ENCODE measurements at regions not wholly inside any gene's neighbourhood (a gene's known extent, or its start where the extent isn't known, plus 50 kb on each side); places are given as distances from the start of the nearest gene placed in this dataset.

DNA sequence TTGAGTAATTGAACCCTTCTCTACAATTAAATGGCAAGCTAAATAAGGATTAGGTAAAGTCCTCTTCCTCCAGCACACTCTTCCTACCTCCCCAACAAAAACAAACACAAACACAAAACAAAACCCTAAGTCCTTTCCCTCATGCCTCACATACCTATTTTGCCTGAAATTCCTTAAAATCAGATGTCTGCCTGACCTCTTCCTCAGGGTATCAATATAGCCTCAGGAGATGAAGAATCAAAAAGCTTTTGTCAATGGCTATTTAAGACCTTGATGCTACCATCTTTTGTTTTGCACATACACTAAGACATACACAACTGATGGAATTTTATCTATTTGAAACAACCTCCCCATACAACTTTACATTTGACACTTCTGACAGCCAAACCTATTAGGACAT lies 75.1 kb downstream of the TUSC1 start (continued):
- TF ChIP-seq, protein P1, sequence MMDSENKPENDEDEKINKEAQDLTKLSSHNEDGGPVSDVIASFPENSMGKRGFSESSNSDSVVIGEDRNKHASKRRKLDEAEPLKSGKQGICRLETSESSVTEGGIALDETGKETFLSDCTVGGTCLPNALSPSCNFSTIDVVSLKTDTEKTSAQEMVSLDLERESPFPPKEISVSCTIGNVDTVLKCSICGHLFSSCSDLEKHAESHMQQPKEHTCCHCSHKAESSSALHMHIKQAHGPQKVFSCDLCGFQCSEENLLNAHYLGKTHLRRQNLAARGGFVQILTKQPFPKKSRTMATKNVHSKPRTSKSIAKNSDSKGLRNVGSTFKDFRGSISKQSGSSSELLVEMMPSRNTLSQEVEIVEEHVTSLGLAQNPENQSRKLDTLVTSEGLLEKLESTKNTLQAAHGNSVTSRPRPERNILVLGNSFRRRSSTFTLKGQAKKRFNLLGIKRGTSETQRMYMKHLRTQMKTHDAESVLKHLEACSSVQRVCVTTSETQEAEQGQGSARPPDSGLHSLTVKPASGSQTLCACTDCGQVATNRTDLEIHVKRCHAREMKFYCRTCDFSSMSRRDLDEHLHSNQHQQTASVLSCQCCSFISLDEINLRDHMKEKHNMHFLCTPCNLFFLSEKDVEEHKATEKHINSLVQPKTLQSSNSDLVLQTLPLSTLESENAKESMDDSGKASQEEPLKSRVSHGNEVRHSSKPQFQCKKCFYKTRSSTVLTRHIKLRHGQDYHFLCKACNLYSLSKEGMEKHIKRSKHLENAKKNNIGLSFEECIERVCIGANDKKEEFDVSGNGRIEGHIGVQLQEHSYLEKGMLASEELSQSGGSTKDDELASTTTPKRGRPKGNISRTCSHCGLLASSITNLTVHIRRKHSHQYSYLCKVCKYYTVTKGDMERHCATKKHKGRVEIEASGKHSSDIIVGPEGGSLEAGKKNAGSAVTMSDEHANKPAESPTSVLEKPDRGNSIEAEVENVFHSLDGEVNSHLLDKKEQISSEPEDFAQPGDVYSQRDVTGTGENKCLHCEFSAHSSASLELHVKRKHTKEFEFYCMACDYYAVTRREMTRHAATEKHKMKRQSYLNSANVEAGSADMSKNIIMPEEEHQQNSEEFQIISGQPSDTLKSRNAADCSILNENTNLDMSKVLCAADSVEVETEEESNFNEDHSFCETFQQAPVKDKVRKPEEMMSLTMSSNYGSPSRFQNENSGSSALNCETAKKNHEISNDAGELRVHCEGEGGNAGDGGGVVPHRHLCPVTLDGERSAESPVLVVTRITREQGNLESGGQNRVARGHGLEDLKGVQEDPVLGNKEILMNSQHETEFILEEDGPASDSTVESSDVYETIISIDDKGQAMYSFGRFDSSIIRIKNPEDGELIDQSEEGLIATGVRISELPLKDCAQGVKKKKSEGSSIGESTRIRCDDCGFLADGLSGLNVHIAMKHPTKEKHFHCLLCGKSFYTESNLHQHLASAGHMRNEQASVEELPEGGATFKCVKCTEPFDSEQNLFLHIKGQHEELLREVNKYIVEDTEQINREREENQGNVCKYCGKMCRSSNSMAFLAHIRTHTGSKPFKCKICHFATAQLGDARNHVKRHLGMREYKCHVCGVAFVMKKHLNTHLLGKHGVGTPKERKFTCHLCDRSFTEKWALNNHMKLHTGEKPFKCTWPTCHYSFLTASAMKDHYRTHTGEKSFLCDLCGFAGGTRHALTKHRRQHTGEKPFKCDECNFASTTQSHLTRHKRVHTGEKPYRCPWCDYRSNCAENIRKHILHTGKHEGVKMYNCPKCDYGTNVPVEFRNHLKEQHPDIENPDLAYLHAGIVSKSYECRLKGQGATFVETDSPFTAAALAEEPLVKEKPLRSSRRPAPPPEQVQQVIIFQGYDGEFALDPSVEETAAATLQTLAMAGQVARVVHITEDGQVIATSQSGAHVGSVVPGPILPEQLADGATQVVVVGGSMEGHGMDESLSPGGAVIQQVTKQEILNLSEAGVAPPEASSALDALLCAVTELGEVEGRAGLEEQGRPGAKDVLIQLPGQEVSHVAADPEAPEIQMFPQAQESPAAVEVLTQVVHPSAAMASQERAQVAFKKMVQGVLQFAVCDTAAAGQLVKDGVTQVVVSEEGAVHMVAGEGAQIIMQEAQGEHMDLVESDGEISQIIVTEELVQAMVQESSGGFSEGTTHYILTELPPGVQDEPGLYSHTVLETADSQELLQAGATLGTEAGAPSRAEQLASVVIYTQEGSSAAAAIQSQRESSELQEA (CRISPR knock-in tag; IDR thresholded peaks at IDR 0.05; ENCODE audit: not compliant biosample characterization), result no peak
- TF ChIP-seq NFE2 (CRISPR knock-in tag; IDR thresholded peaks at IDR 0.05) (no peak), BHLHE40 (IDR thresholded peaks at IDR 0.05; ENCODE audit: low read length) (no peak), SALL1 (CRISPR knock-in tag; IDR thresholded peaks at IDR 0.05) (no peak)

- H3K27me3 ChIP-seq (ENCODE audit: control insufficient read depth in 1 of 2, insufficient read depth in 2 of 2, low read length in 2 of 2), result no peaks in the 10 kb centered on the region
- FAIRE-seq (no peak), ATAC-seq (no peak), DNase-seq (ENCODE audit: low spot score) (no peak)
- H3K27ac ChIP-seq (ENCODE audit: extremely low read length, insufficient read depth, low read length), result no peak overlapping the region
- no peaks in the 10 kb centered on the region for H3K36me3 ChIP-seq (replicated peaks in 1 of 2; ENCODE audit: control insufficient read depth in 1 of 2, insufficient read depth in 2 of 2, low read length in 2 of 2)
- intact Hi-C loops (cut with micrococcal nuclease; ENCODE audit: unreplicated experiment), result no loop called here
- TF ChIP-seq SPEN (CRISPR knock-in tag; IDR thresholded peaks at IDR 0.05; ENCODE audit: low read depth) (no peak), RFXAP (CRISPR knock-in tag; IDR thresholded peaks at IDR 0.05; ENCODE audit: borderline replicate concordance) (no peak)
- no peak overlapping the region for H3K9ac ChIP-seq (ENCODE audit: insufficient read depth, low read depth, low read length)
- peaks cover 26% of the 10 kb centered on the region for H3K9me3 ChIP-seq (ENCODE audit: low read length)
- in situ Hi-C loops (cut with HindIII; ENCODE audit: extremely low pct_ligation_motif_present, low pct_unique_long_range_greater_than_20kb), result no loop called here
- no peak overlapping the region for H3K4me2 ChIP-seq (ENCODE audit: low read depth, low read length)
- no peak overlapping the region for H2AFZ ChIP-seq (ENCODE audit: low read length)
- H3K4me1 ChIP-seq (ENCODE audit: insufficient read depth, low read length), result no peaks in the 10 kb centered on the region
- 12% methylated on average over 6 of the region's 6 CpGs for WGBS (ENCODE audit: low lambda C conversion rate)
- ChIA-PET POLR2A (no interaction called here), CTCF (ENCODE audit: low intra/inter-chr PET ratio, low total read pairs) (no interaction called here)
- no TSS peak for BruUV-seq (replicated peaks)
- no peaks in the 10 kb centered on the region for H4K20me1 ChIP-seq (ENCODE audit: insufficient read depth, low read length)
- H3K79me2 ChIP-seq (ENCODE audit: insufficient read depth, low read length), result no peaks in the 10 kb centered on the region
- H3K4me3 ChIP-seq (replicated peaks in 1 of 3; ENCODE audit: insufficient read depth in 1 of 3, low read depth in 2 of 3, low read length in 3 of 3), result no peak overlapping the region
Observed at GRCh38 chr9:25602400-25603044, 75.7 kb downstream of the TUSC1 start.

Measured in HepG2 (cell line).